ENCODE measurements at regions not wholly inside any gene's neighbourhood (a gene's known extent, or its start where the extent isn't known, plus 50 kb on each side); places are given as distances from the start of the nearest gene placed in this dataset.
"Not testable (repeated sequence)": the region's sequence is repeated elsewhere in the genome, so short reads cannot be mapped to it uniquely, and the experiment has no call there.

GRCh38 chr6:131336596-131336995 is 201.3 kb downstream of the AKAP7 start:
- Histone ChIP-seq H3K9me3 (replicated peaks in 1 of 11) (no peaks in the 10 kb centered on the region), H3K36me3 (no peaks in the 10 kb centered on the region), H3K27me3 (no peaks in the 10 kb centered on the region), H3K4me3 (no peak overlapping the region), H4K20me1 (no peaks in the 10 kb centered on the region), H3K4me1 (peaks cover 0 to 8% (median 0%) of the 10 kb centered on the region in 10 experiments; a peak in 5 of 20 replicates), H3K9ac (no peak overlapping the region), H3K4me2 (no peak overlapping the region), H3K27ac (no peak overlapping the region)
- no peak for TF ChIP-seq Cebpa-rat (IDR thresholded peaks at IDR 0.05)

- H3K9me3 ChIP-seq (replicated peaks in 1 of 11); H3K27me3 ChIP-seq: not testable (repeated sequence)
These were observed 211.6 kb downstream of the AKAP7 start for GRCh38 chr6:131346896-131347295.

GRCh38 chr6:131348572-131348971 is 213.3 kb downstream of the AKAP7 start:
- Histone ChIP-seq H3K9me3 (replicated peaks in 1 of 11) (no peaks in the 10 kb centered on the region), H3K4me1 (no peaks in the 10 kb centered on the region), H4K20me1 (no peaks in the 10 kb centered on the region), H3K4me3 (no peak overlapping the region), H3K4me2 (no peak overlapping the region), H3K36me3 (no peaks in the 10 kb centered on the region), H3K27me3 (no peaks in the 10 kb centered on the region), H3K9ac (no peak overlapping the region), H3K27ac (no peak overlapping the region)
- no peak for TF ChIP-seq Cebpa-rat (IDR thresholded peaks at IDR 0.05)

More at GRCh38 chr6:131346896-131347295, 211.6 kb downstream of the AKAP7 start:
- H3K36me3 ChIP-seq, H3K4me2 ChIP-seq, H3K9ac ChIP-seq, H3K27ac ChIP-seq, H4K20me1 ChIP-seq, H3K4me3 ChIP-seq, H3K4me1 ChIP-seq: not testable (repeated sequence)

GRCh38 chr6:131349199-131349598 is 213.9 kb downstream of the AKAP7 start:
- Histone ChIP-seq H3K4me3 (no peak overlapping the region), H3K4me1 (no peaks in the 10 kb centered on the region), H3K4me2 (no peak overlapping the region), H3K27ac (no peak overlapping the region), H3K36me3 (no peaks in the 10 kb centered on the region), H3K9ac (no peak overlapping the region), H3K9me3 (replicated peaks in 1 of 11) (no peaks in the 10 kb centered on the region), H3K27me3 (no peaks in the 10 kb centered on the region), H4K20me1 (no peaks in the 10 kb centered on the region)
- TF ChIP-seq Cebpa-rat (IDR thresholded peaks at IDR 0.05), result no peak

- no peak for TF ChIP-seq Cebpa-rat (IDR thresholded peaks at IDR 0.05)
- no peaks in the 10 kb centered on the region for H3K4me1 ChIP-seq
- H3K27ac ChIP-seq, result no peak overlapping the region
- no peak overlapping the region for H3K9ac ChIP-seq
- no peaks in the 10 kb centered on the region for H3K27me3 ChIP-seq
- peaks cover 0 to 6% (median 0%) of the 10 kb centered on the region in 11 experiments; a peak in 3 of 22 replicates for H3K9me3 ChIP-seq (replicated peaks in 1 of 11)
- no peaks in the 10 kb centered on the region for H4K20me1 ChIP-seq
- H3K36me3 ChIP-seq, result no peaks in the 10 kb centered on the region
- H3K4me2 ChIP-seq, result no peak overlapping the region
- no peak overlapping the region for H3K4me3 ChIP-seq
These were observed 217.8 kb downstream of the AKAP7 start for GRCh38 chr6:131353106-131353505.

GRCh38 chr6:131353876-131354275 is 218.6 kb downstream of the AKAP7 start:
- Histone ChIP-seq H3K4me1 (no peaks in the 10 kb centered on the region), H3K4me2 (no peak overlapping the region; a peak in 1 of 22 replicates), H3K36me3 (no peaks in the 10 kb centered on the region), H3K27me3 (no peaks in the 10 kb centered on the region), H3K9me3 (replicated peaks in 1 of 11) (peaks cover 0 to 9% (median 3%) of the 10 kb centered on the region in 11 experiments; a peak in 4 of 22 replicates), H3K4me3 (no peak overlapping the region), H3K9ac (no peak overlapping the region), H3K27ac (no peak overlapping the region), H4K20me1 (no peaks in the 10 kb centered on the region)
- no peak for TF ChIP-seq Cebpa-rat (IDR thresholded peaks at IDR 0.05)

GRCh38 chr6:131354356-131354755 is 218.7 kb upstream of the ARG1 start:
- Histone ChIP-seq H3K27me3 (no peaks in the 10 kb centered on the region), H3K4me1 (no peaks in the 10 kb centered on the region), H3K9me3 (replicated peaks in 1 of 11) (peaks cover under 1 to 11% (median 4%) of the 10 kb centered on the region in 11 experiments; a peak in 7 of 22 replicates), H3K4me2 (no peak overlapping the region; a peak in 1 of 22 replicates), H3K36me3 (no peaks in the 10 kb centered on the region), H3K9ac (no peak overlapping the region), H3K4me3 (no peak overlapping the region), H3K27ac (no peak overlapping the region), H4K20me1 (no peaks in the 10 kb centered on the region)
- no peak for TF ChIP-seq Cebpa-rat (IDR thresholded peaks at IDR 0.05)

- H3K27ac ChIP-seq, result no peak overlapping the region
- no peak overlapping the region for H3K4me3 ChIP-seq
- TF ChIP-seq Cebpa-rat (IDR thresholded peaks at IDR 0.05), result no peak
- H3K27me3 ChIP-seq, result no peaks in the 10 kb centered on the region
- no peaks in the 10 kb centered on the region for H3K36me3 ChIP-seq
- H3K4me2 ChIP-seq, result no peak overlapping the region
- peaks cover 8 to 27% (median 20%) of the 10 kb centered on the region in 11 experiments; a peak in 20 of 22 replicates for H3K9me3 ChIP-seq (replicated peaks in 1 of 11)
- H4K20me1 ChIP-seq, result no peaks in the 10 kb centered on the region
- no peaks in the 10 kb centered on the region for H3K4me1 ChIP-seq
- no peak overlapping the region for H3K9ac ChIP-seq
These were observed 216.9 kb upstream of the ARG1 start for GRCh38 chr6:131356161-131356560.

GRCh38 chr6:131357501-131357900 is 215.5 kb upstream of the ARG1 start:
- no peaks in the 10 kb centered on the region for H3K4me1 ChIP-seq
- no peak overlapping the region for H3K4me2 ChIP-seq
- H3K9me3 ChIP-seq (replicated peaks in 1 of 11), result peaks cover 14 to 34% (median 29%) of the 10 kb centered on the region in 11 experiments; a peak in 20 of 22 replicates
- no peak overlapping the region for H3K9ac ChIP-seq
- no peak for TF ChIP-seq Cebpa-rat (IDR thresholded peaks at IDR 0.05)
- H3K36me3 ChIP-seq, result no peaks in the 10 kb centered on the region
- no peak overlapping the region for H3K27ac ChIP-seq
- no peak overlapping the region for H3K4me3 ChIP-seq
- H4K20me1 ChIP-seq, result no peaks in the 10 kb centered on the region
- no peaks in the 10 kb centered on the region for H3K27me3 ChIP-seq

- Histone ChIP-seq H3K9me3 (replicated peaks in 1 of 11) (peaks cover 14 to 40% (median 29%) of the 10 kb centered on the region in 11 experiments; a peak in 20 of 22 replicates), H3K4me1 (peaks cover 19 to 36% (median 27%) of the 10 kb centered on the region in 10 experiments), H3K36me3 (no peaks in the 10 kb centered on the region), H3K4me2 (no peak overlapping the region), H3K27ac (no peak overlapping the region), H3K4me3 (no peak overlapping the region), H4K20me1 (no peaks in the 10 kb centered on the region), H3K27me3 (no peaks in the 10 kb centered on the region), H3K9ac (no peak overlapping the region)
- TF ChIP-seq Cebpa-rat (IDR thresholded peaks at IDR 0.05), result no peak
These were observed 211.0 kb upstream of the ARG1 start for GRCh38 chr6:131362070-131362469.
